SKM-1 treated with dmso at 0.1 percent for 144 hours (cell line): ENCODE measurements at regions not wholly inside any gene's neighbourhood (a gene's known extent, or its start where the extent isn't known, plus 50 kb on each side); places are given as distances from the start of the nearest gene placed in this dataset.
A peak's percentile ranks its signal among the peaks of the same experiment; 100 is the strongest.

Source experiments
- DNase-seq: peaks from one replicate; lab custom pipeline; 2025; ENCODE audit not compliant: unreplicated experiment; lab: John Stamatoyannopoulos, UW

DNA sequence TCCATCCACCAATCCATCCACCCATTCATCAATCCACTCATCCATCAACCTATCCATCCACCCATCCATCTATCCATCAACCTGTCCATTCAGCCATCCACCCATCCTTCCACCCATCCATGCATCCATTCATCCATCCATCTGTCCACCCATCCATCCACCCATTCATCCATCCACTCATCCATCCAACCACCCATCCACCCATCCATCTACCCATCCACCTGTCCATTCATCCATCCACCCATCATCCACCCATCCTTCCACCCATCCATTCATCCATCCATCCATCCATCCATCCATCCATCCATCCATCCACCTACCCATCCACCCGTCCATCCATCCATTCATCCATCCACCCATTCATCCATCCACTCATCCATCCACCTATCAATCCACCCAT lies 195.8 kb downstream of the NXNL2 start:
- DNase-seq = no peak

DNA sequence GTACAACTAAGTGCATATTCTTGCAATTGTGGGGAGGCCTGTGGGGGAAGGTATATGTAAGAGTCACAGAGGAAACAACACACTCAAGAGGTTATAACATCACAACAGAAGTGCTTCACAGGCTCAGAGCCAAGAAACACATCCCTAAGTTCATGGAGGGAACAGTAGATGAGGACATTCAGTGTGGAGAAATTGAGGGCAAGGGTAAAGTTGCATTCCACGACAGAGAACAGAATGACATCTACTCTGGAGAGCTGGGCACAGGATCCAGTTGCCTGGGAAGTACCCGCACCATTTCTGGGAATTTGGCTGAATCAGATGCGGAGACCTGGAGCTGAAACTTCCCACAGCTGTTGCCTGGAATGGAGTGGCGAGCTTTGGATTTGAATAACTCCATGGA lies 197.2 kb downstream of the NXNL2 start:
- DNase-seq = no peak

- no peak for DNase-seq
Observed at GRCh38 chr9:88733651-88734421, 198.9 kb downstream of the NXNL2 start.

GRCh38 chr9:88734527-88734926 lies 199.5 kb downstream of the NXNL2 start:
- no peak for DNase-seq

- DNase-seq = no peak
Observed at GRCh38 chr9:88736136-88736637, 201.2 kb downstream of the NXNL2 start.

DNA sequence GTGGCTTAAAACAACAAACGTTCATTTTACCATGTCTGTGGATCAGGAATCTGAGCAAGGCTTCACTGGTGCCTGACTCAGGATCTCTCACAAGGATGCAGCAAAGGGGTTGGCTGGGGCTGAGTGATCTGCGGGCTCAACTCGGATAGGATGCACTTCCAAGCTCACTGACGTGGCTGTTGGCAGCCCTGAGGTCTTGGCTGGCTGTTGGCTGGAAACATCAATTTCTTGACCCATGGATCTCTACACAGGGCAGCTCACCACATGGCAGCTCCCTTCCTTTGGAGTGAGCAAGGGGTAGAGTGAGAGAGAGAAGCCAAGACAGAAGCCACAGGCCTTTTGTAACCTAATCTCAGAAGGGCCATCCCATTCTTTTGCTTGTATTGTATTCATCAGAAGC lies 202.1 kb downstream of the NXNL2 start:
- no peak for DNase-seq

DNA sequence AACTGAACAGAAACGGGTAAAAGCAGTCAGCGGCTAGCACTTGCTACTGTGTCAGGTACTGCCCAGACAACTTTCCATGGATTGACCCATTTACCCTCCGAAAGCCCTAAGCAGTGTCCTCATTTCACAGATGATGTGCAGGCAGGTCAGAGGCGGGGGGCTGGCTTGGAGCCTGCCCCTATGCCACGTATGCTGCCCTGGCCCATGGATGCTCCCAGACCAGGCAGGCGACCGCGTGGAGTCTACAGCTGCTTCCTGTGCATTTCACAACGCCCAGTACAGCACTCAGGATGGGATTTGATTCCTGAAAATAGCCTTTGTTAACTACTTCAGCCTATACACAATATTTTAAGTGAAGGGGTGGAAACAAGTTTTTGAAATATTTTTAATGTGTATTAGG lies 202.9 kb downstream of the NXNL2 start:
- no peak for DNase-seq

DNA sequence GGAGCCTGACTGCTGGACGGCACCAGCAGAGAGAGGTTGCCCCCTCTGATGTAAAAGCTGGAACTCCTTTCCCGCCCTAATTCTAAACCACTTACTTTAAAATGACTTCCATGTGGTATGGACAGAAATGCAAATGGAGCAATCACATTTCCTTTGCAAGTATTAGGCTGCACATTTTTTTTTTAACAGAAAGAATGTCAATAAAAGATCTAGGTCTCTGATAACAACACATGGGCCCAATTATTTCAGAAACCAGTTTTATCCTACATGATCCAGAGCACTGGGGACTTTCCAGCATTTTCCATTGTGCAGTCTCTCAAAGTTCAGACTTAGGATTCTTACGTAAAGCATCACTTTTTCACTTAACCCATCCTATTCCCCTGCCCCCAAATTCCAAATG lies 203.7 kb downstream of the NXNL2 start:
- no peak for DNase-seq

DNA sequence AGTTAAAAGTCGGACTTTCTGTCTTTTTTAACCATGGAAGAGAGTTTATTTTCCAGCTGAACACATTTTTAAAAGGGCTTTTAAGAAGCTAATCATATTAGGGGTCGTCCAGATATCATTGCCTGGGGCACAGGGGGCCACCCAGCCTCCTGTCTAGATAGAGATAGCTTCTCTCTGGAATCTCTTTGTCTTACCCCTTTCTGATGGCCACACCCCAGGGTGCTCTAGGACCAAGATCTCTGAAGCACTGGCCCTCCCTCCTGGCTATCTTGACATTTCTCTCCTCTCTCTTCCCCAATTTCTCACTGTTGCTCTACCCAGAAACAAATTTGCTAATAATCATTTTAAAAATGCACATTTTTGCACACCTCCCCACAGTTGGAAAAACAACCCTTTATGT lies 204.4 kb downstream of the NXNL2 start:
- no peak for DNase-seq

GRCh38 chr9:88740844-88741243 lies 205.9 kb downstream of the NXNL2 start:
- no peak for DNase-seq

- DNase-seq = peak; percentile 7
Observed at GRCh38 chr9:88741335-88741734, 206.4 kb downstream of the NXNL2 start.

- no peak for DNase-seq
Observed at GRCh38 chr9:88742483-88742882, 207.5 kb downstream of the NXNL2 start.

- no peak for DNase-seq
Observed at GRCh38 chr9:88742905-88743304, 207.9 kb downstream of the NXNL2 start.

GRCh38 chr9:88745276-88746001 lies 210.5 kb downstream of the NXNL2 start:
- DNase-seq = no peak

- DNase-seq = no peak
Observed at GRCh38 chr9:88746029-88746742, 211.2 kb downstream of the NXNL2 start.

DNA sequence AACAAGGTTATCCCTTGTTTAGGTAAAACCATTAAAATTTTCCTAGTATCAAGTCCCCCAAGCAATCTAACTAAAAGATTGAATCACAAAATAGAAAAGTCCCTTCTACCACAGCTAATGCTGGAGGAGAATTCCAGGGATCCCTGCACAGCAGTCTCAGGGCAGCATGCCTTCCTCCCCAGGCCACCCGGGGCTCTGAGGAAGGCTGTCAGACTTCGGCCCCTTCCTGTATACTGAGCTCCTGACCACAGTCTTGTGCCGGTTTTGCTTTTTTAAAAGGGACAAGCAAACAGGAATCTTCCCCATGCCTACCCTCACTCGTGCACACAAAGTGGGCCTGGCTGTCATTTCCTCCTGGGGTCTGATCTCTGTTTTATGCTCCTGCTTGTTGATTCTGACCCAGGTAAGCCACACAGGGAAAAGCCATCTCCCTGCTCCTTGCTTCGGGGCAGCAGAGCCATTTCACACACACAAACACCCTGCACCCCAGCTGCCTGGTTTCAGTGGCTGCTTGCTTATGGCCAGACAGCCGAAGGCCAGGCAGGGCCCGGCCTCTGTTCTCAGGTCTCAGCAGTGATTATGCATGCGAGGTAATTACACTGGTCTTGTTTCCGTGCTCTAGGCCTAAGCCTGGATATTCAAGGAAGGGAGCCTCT lies 211.9 kb downstream of the NXNL2 start:
- DNase-seq = no peak

DNA sequence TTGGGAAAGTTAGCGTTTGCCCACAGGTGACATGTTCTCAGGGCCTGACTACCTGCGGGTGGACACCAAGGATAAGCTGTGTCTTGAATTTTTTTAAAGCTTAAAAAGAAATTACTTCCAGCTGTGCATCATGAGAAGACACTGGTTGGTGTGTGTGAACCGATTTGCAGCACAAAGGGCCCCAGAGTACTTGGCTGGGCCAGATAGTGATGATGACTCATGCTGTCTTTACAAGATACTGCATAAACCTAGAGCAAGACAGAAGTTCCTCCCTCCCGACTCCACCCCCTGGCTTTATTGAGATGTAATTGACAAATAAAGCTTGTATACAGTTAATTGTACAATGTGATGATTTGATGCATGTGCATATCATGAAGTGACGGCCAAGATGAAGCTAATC lies 212.8 kb downstream of the NXNL2 start:
- DNase-seq = no peak

- DNase-seq = no peak
Observed at GRCh38 chr9:88748566-88749261, 213.7 kb downstream of the NXNL2 start.

DNA sequence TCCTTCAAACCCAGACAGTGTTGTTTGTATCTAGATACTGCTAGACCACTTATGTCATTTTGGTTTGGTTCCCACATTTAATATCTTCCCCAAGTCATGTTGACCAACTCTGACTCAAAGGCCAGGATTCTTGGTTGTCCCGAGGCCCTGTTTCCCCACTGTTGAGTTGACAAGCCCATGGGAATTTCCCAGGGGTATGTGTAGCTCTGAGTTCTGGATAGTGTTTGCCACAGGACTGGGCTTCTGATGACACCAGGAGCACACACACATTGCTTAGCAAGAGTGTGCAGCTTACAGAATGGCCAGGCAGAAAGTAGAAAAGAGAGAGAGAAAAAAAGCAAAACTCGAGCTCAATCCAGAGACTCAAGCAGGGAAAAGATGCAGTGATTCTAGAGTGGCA lies 214.4 kb downstream of the NXNL2 start:
- no peak for DNase-seq

DNA sequence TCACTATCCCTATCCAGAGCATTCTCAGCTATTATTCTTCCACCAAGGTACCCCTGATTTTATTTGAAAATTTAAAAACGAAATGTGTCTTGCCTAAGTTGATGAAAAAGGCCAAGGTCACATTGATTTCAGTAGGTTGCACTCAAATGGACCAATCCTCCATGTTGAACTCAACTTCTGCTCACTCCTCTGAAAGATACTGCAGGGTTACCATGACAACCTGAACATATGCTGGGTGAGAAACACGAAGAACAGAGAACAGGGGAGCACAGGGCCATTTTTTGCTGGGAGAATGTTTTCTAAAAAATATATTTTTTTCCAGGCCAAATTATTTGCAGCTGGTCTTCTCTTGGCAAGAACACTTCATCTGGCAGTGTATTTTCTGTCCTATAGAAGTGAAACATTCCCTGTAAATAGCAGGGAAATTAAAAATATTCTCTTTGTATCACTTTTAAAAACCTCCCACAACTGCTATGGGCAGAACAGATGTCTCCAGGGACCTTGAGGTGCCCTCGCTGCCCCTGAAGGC lies 215.9 kb downstream of the NXNL2 start:
- DNase-seq = no peak
